ENCODE measurements at regions not wholly inside any gene's neighbourhood (a gene's known extent, or its start where the extent isn't known, plus 50 kb on each side); places are given as distances from the start of the nearest gene placed in this dataset.

DNA sequence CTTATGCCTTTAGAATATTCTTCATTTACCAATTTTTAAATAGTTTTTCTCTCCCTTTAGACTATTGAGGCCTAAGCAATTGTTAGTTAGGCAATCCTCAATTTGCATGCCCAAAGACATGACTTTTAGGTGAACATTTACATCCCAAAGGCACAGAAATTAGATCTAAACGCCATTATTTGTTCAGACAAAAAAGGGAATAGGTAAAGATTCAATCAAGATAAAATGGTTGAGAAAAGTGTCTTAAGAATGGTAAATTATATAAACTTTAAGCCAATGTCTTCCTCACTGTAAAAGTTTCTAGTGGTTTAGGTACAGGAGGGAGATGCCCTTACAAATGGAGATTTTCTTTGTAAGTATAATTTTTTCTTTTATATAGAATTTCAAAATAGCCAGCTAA is 50.2 kb upstream of the MME start:
- no peak for DNase-seq

- no peak for DNase-seq
These were observed 53.0 kb upstream of the MME start for GRCh38 chr3:155026999-155027591.

DNA sequence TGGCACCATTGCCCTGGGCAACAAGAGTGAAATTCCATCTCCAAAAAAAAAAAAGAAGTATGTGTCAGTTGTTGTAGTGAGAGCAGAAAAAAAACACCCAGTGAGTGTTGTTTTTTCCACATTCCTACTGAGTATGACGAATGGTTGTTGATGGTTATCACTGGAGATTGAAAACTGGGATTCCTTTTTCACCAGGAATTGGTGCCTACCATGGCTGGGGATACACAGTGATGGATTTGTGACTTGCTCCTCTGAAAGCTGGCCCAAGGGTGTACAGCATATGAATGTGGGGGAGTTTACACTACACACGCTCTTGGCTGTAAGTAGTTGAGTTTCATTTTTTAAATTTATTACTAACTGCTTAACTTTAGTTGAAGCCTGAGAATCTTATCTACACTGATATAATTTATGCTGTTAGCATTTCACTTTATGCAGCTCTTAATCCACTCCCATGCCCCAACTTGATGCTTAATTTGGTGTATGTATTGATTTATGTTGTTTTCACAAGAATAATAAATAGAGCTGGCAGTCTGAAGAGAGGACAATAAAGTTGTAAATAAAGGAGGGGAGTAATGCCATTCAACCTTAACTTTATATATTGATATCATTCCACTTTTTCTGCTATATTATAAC is 56.0 kb upstream of the MME start:
- no peak for DNase-seq

GRCh38 chr3:155022896-155023295 is 57.2 kb upstream of the MME start:
- no peak for DNase-seq

- DNase-seq: no peak
These were observed 60.5 kb upstream of the MME start for GRCh38 chr3:155019575-155019974.

DNA sequence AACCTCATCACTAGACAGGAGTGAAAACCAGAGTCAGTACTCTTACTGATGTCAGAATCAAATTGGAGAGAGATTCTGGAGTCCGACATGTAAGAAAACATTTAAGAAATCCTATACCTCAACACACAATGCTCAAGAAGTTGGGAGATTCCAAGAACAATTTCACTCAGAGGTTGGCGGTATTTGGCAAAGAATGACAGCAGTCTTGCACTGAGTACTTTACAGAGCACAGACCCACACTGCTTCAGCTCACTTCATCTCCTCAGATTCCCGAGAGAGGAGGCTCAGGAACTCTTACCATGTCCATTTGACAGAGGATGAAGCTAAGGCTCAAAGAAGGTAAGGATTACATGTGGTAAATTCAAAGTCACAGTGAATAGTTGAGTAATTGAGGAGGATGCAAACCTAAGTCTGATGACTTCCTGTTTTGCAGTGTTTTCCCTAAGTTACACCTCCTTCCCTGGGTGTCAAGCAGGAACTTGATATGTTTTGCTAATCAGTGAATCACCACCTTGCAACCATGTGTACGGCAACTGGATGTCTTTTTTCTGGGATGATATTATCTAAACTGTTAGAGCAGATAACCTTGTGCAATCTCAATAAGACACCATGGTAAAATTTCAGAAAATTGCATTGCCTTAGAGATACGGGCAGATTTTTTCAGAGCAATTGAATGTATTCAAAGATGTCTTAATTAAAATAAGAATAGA is 61.3 kb upstream of the MME start:
- no peak for DNase-seq

GRCh38 chr3:155015776-155016436 is 64.2 kb upstream of the MME start:
- no peak for DNase-seq

- DNase-seq: no peak
These were observed 65.2 kb upstream of the MME start for GRCh38 chr3:155014953-155015352.

GRCh38 chr3:155013427-155013826 is 66.7 kb upstream of the MME start:
- no peak for DNase-seq

DNA sequence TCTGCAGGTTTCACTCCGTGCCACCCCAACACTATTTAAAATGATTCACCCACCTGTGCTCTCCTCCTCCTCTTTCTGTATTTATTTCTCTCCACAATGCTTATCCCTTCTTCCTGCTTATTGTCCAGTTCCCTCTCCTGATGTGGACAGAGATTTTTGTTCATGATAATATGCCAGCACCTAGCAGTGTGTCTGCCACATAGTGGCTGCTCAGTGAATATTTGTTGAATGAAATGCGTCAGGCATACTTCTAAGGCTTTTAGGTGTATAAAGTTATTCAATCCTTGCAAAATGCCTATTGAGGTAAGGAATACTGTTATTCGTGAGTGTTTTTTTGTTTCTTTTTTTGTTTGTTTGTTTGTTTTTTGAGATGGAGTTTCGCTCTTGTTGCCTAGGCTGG is 67.5 kb upstream of the MME start:
- no peak for DNase-seq

- DNase-seq: no peak
These were observed 69.7 kb upstream of the MME start for GRCh38 chr3:155010416-155010815.

- DNase-seq: no peak
These were observed 70.9 kb upstream of the MME start for GRCh38 chr3:155009217-155009616.

DNA sequence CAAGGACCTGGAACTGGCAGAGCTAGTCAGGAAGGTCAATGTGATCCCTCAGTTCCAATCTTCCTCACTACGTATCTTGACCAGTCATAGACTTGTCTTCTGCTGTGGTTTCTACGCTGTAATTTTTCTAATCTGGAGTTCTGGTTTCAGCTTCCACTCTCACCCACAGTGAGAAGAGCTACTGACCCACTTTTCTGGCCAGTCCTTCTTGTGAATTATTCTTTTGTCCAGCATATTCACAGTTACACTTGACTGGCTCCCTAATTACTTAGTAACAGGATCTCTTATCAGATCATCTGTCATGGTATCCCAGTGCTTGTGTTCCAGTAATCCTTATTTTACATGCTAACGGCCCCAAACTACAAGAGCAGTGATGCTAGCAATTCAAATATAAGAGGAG is 72.4 kb upstream of the MME start:
- no peak for DNase-seq

- DNase-seq: no peak
These were observed 78.7 kb upstream of the MME start for GRCh38 chr3:155001289-155002010.

- DNase-seq: no peak
These were observed 87.5 kb upstream of the MME start for GRCh38 chr3:154992655-154993054.

GRCh38 chr3:154990543-154990942 is 89.6 kb upstream of the MME start:
- DNase-seq: no peak

- no peak for DNase-seq
These were observed 92.3 kb upstream of the MME start for GRCh38 chr3:154987846-154988245.

DNA sequence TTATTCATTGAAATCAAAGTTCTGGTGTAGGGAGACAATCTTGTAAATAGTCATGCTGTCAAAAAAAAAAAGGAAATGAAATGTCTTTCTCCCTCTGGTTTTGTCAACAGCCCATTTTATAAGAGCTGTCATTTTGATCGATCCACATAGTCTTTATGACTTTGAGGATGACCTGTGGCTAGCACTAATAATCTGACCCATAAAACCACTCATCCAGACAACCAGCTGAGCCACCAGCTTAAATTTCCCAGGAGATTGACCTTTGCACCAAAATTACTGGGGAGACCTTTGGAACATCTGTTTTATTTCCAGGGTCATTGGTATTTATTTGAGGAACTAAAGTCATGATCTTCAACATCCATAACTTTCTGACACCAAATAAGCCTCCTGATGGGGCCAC is 98.5 kb upstream of the MME start:
- DNase-seq: no peak

DNA sequence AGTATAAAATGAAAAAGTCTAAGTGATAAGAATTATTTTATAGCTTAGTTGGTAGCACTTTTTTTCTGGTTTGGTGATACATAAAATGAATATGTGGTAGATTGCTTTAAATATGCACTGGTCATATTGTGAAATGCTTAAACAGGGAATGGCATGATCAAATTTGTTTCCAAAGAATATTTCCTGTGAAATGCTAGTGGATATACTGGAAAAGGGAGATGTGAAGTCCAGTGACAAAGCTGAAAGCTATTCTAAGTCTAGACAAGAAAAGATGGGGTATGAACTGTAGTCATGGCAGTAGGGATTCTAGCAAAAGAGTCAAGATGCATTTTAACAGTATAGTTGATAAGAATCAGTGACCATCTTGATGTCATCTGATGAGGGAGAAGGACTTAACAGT is 98.9 kb upstream of the MME start:
- DNase-seq: no peak

DNA sequence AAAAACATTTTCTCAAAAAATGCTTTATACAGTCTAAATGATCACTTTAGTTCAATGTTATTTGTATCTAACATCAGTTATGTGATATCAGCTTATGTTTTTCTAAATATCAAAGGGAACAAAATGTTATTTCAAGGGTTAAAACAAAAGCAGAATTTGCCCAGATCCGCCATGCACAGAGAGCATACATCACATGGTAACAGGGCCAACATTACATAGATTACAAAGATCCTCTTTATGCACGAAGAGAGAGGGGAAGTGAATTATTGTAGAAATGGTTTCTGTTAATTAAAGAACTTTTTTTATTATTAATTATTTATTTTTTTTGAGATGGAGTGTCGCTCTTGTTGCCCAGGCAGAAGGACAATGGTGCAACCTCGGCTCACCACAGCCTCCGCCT is 100.8 kb upstream of the MME start:
- DNase-seq: no peak

DNA sequence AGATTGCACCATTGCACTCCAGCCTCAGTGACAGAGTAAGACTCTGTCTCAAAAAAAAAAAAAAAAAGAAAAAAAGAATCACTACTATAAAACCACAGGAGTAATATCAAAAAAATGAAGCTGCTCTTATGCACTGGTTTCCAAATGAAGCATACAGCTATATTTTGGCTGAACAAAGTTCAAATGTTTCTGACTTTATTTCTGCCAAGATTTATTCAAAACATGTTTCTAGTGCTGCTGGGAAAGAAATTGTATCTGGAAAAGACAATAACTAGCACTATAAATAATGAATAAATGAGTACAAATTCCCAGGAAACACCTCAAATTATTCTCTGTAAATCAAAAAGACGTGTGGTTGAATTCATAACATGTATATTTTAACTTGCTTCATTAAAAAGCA is 102.5 kb upstream of the MME start:
- no peak for DNase-seq

GRCh38 chr3:154976072-154976983 is 103.8 kb upstream of the MME start:
- no peak for DNase-seq
